ENCODE measurements at regions not wholly inside any gene's neighbourhood (a gene's known extent, or its start where the extent isn't known, plus 50 kb on each side); places are given as distances from the start of the nearest gene placed in this dataset.

GRCh38 chr10:52542906-52543305 is 228.8 kb downstream of the DKK1 start:
- H3K9me3 ChIP-seq (ENCODE audit: control insufficient read depth, insufficient read depth, low read length): no peaks in the 10 kb centered on the region
- H3K27ac ChIP-seq (ENCODE audit: low read depth, low read length): no peak overlapping the region
- 0 out of 2 replicates have a peak, but pooled peaks cover 4% of the 10 kb centered on the region for H3K4me1 ChIP-seq (ENCODE audit: control insufficient read depth, insufficient read depth, low read length)
- no peak overlapping the region for H3K4me3 ChIP-seq (ENCODE audit: low read depth, low read length)
- no peaks in the 10 kb centered on the region for H3K36me3 ChIP-seq (ENCODE audit: control insufficient read depth, insufficient read depth, low read length)
- H3K27me3 ChIP-seq (ENCODE audit: control insufficient read depth, insufficient read depth, low read length): no peaks in the 10 kb centered on the region
- no peak overlapping the region for H3K9ac ChIP-seq (ENCODE audit: low read depth, low read length)

- Histone ChIP-seq H3K27me3 (ENCODE audit: control insufficient read depth, insufficient read depth, low read length) (no peaks in the 10 kb centered on the region), H3K27ac (ENCODE audit: low read depth, low read length) (no peak overlapping the region), H3K36me3 (ENCODE audit: control insufficient read depth, insufficient read depth, low read length) (no peaks in the 10 kb centered on the region), H3K9me3 (ENCODE audit: control insufficient read depth, insufficient read depth, low read length) (no peaks in the 10 kb centered on the region), H3K4me3 (ENCODE audit: low read depth, low read length) (no peak overlapping the region), H3K4me1 (ENCODE audit: control insufficient read depth, insufficient read depth, low read length) (no peaks in the 10 kb centered on the region), H3K9ac (ENCODE audit: low read depth, low read length) (no peak overlapping the region)
These were observed 221.5 kb downstream of the MBL2 start for GRCh38 chr10:52551046-52551445.

- Histone ChIP-seq H3K4me3 (ENCODE audit: low read depth, low read length) (no peak overlapping the region), H3K36me3 (ENCODE audit: control insufficient read depth, insufficient read depth, low read length) (no peaks in the 10 kb centered on the region), H3K4me1 (ENCODE audit: control insufficient read depth, insufficient read depth, low read length) (no peaks in the 10 kb centered on the region), H3K9ac (ENCODE audit: low read depth, low read length) (no peak overlapping the region), H3K27me3 (ENCODE audit: control insufficient read depth, insufficient read depth, low read length) (no peaks in the 10 kb centered on the region), H3K27ac (ENCODE audit: low read depth, low read length) (no peak overlapping the region), H3K9me3 (ENCODE audit: control insufficient read depth, insufficient read depth, low read length) (no peaks in the 10 kb centered on the region)
These were observed 214.5 kb downstream of the MBL2 start for GRCh38 chr10:52558090-52558489.

DNA sequence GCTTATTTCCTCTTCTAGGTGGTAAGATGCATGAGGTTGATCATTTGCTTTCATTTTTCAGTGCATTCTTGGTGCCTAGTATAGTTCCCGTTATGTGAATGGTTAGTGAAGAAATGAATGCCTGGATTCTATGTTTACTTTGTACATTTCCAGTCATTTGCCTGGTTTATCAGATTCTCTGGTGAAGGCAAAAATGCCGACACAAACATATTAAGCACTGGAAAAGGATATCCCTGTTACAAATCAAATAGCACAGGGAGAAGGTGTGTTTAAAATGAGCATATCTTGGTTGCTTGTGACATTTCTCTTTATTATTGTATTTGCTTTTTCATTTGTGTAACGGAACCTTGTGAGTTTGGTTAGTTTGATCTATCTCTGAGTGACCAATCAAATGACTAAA is 211.3 kb downstream of the MBL2 start:
- Histone ChIP-seq H3K9me3 (ENCODE audit: control insufficient read depth, insufficient read depth, low read length) (no peaks in the 10 kb centered on the region), H3K27me3 (ENCODE audit: control insufficient read depth, insufficient read depth, low read length) (no peaks in the 10 kb centered on the region), H3K9ac (ENCODE audit: low read depth, low read length) (no peak overlapping the region), H3K4me3 (ENCODE audit: low read depth, low read length) (no peak overlapping the region), H3K36me3 (ENCODE audit: control insufficient read depth, insufficient read depth, low read length) (no peaks in the 10 kb centered on the region), H3K27ac (ENCODE audit: low read depth, low read length) (no peak overlapping the region), H3K4me1 (ENCODE audit: control insufficient read depth, insufficient read depth, low read length) (no peaks in the 10 kb centered on the region)

- no peaks in the 10 kb centered on the region for H3K27me3 ChIP-seq (ENCODE audit: control insufficient read depth, insufficient read depth, low read length)
- no peak overlapping the region for H3K27ac ChIP-seq (ENCODE audit: low read depth, low read length)
- H3K36me3 ChIP-seq (ENCODE audit: control insufficient read depth, insufficient read depth, low read length): no peaks in the 10 kb centered on the region
These were observed 209.2 kb downstream of the MBL2 start for GRCh38 chr10:52563360-52563759.

GRCh38 chr10:52566471-52567246 is 205.9 kb downstream of the MBL2 start:
- no peaks in the 10 kb centered on the region for H3K4me1 ChIP-seq (ENCODE audit: control insufficient read depth, insufficient read depth, low read length)
- no peak overlapping the region for H3K27ac ChIP-seq (ENCODE audit: low read depth, low read length)
- H3K9me3 ChIP-seq (ENCODE audit: control insufficient read depth, insufficient read depth, low read length): no peaks in the 10 kb centered on the region
- no peak overlapping the region for H3K4me3 ChIP-seq (ENCODE audit: low read depth, low read length)
- no peak overlapping the region for H3K9ac ChIP-seq (ENCODE audit: low read depth, low read length)
- no peaks in the 10 kb centered on the region for H3K36me3 ChIP-seq (ENCODE audit: control insufficient read depth, insufficient read depth, low read length)
- no peaks in the 10 kb centered on the region for H3K27me3 ChIP-seq (ENCODE audit: control insufficient read depth, insufficient read depth, low read length)

More at GRCh38 chr10:52563360-52563759, 209.2 kb downstream of the MBL2 start:
- no peaks in the 10 kb centered on the region for H3K9me3 ChIP-seq (ENCODE audit: control insufficient read depth, insufficient read depth, low read length)
- H3K4me1 ChIP-seq (ENCODE audit: control insufficient read depth, insufficient read depth, low read length): no peaks in the 10 kb centered on the region
- H3K9ac ChIP-seq (ENCODE audit: low read depth, low read length): no peak overlapping the region
- H3K4me3 ChIP-seq (ENCODE audit: low read depth, low read length): no peak overlapping the region

GRCh38 chr10:52567247-52567580 is 205.4 kb downstream of the MBL2 start:
- Histone ChIP-seq H3K27ac (ENCODE audit: low read depth, low read length) (no peak overlapping the region), H3K36me3 (ENCODE audit: control insufficient read depth, insufficient read depth, low read length) (no peaks in the 10 kb centered on the region), H3K27me3 (ENCODE audit: control insufficient read depth, insufficient read depth, low read length) (no peaks in the 10 kb centered on the region), H3K9ac (ENCODE audit: low read depth, low read length) (no peak overlapping the region), H3K4me3 (ENCODE audit: low read depth, low read length) (no peak overlapping the region), H3K9me3 (ENCODE audit: control insufficient read depth, insufficient read depth, low read length) (no peaks in the 10 kb centered on the region), H3K4me1 (ENCODE audit: control insufficient read depth, insufficient read depth, low read length) (no peaks in the 10 kb centered on the region)

- no peak overlapping the region for H3K27ac ChIP-seq (ENCODE audit: low read depth, low read length)
- no peak overlapping the region for H3K9ac ChIP-seq (ENCODE audit: low read depth, low read length)
- no peak overlapping the region for H3K4me3 ChIP-seq (ENCODE audit: low read depth, low read length)
- no peaks in the 10 kb centered on the region for H3K4me1 ChIP-seq (ENCODE audit: control insufficient read depth, insufficient read depth, low read length)
- H3K9me3 ChIP-seq (ENCODE audit: control insufficient read depth, insufficient read depth, low read length): no peaks in the 10 kb centered on the region
- H3K36me3 ChIP-seq (ENCODE audit: control insufficient read depth, insufficient read depth, low read length): no peaks in the 10 kb centered on the region
- H3K27me3 ChIP-seq (ENCODE audit: control insufficient read depth, insufficient read depth, low read length): no peaks in the 10 kb centered on the region
These were observed 204.3 kb downstream of the MBL2 start for GRCh38 chr10:52568309-52568708.

DNA sequence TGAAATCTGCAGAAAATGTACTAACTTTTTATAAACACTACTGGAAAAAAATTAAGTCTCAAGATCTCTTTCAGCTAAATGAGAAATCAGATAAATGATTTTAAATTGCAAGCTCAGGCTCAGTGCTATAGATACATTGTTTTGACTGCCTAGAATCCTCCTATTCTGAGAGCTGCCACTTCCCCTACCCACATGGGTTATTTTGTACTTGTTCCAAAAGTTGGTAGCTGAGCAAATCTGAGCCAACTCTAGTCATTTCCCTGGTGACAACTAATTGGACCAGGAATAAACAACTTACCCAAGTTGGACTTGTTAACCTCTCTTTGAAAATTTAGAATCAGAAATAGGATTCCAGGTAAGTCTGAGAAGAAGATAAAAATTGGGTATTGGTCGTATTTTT is 202.1 kb downstream of the MBL2 start:
- Histone ChIP-seq H3K4me1 (ENCODE audit: control insufficient read depth, insufficient read depth, low read length) (no peaks in the 10 kb centered on the region), H3K9ac (ENCODE audit: low read depth, low read length) (no peak overlapping the region), H3K4me3 (ENCODE audit: low read depth, low read length) (no peak overlapping the region), H3K36me3 (ENCODE audit: control insufficient read depth, insufficient read depth, low read length) (no peaks in the 10 kb centered on the region), H3K9me3 (ENCODE audit: control insufficient read depth, insufficient read depth, low read length) (no peaks in the 10 kb centered on the region), H3K27ac (ENCODE audit: low read depth, low read length) (no peak overlapping the region), H3K27me3 (ENCODE audit: control insufficient read depth, insufficient read depth, low read length) (no peaks in the 10 kb centered on the region)

DNA sequence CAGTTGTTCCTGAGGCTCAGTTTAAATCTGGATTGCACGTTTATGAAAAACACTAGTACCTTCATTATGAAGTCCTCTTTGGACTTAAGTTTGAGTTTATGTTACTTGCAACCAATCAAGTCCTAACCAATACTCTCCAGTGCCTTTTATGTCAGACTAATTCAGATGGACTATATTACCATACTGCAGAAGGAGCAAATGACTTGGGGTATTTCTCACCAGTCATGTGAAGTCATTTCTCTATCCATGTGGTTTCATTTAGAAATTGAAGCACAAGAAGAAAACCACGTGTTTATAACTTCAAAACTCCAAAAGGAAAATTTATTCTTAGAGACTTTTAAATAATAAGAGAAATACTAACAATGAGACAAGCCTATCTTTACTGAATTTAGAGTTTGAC is 201.6 kb downstream of the MBL2 start:
- no peaks in the 10 kb centered on the region for H3K9me3 ChIP-seq (ENCODE audit: control insufficient read depth, insufficient read depth, low read length)
- no peaks in the 10 kb centered on the region for H3K27me3 ChIP-seq (ENCODE audit: control insufficient read depth, insufficient read depth, low read length)
- no peaks in the 10 kb centered on the region for H3K4me1 ChIP-seq (ENCODE audit: control insufficient read depth, insufficient read depth, low read length)
- H3K9ac ChIP-seq (ENCODE audit: low read depth, low read length): no peak overlapping the region
- no peak overlapping the region for H3K27ac ChIP-seq (ENCODE audit: low read depth, low read length)
- H3K36me3 ChIP-seq (ENCODE audit: control insufficient read depth, insufficient read depth, low read length): no peaks in the 10 kb centered on the region
- no peak overlapping the region for H3K4me3 ChIP-seq (ENCODE audit: low read depth, low read length)

GRCh38 chr10:52571516-52572182 is 200.9 kb downstream of the MBL2 start:
- H3K36me3 ChIP-seq (ENCODE audit: control insufficient read depth, insufficient read depth, low read length): no peaks in the 10 kb centered on the region
- H3K9me3 ChIP-seq (ENCODE audit: control insufficient read depth, insufficient read depth, low read length): no peaks in the 10 kb centered on the region
- H3K4me1 ChIP-seq (ENCODE audit: control insufficient read depth, insufficient read depth, low read length): no peaks in the 10 kb centered on the region
- H3K27ac ChIP-seq (ENCODE audit: low read depth, low read length): no peak overlapping the region
- no peak overlapping the region for H3K9ac ChIP-seq (ENCODE audit: low read depth, low read length)
- no peak overlapping the region for H3K4me3 ChIP-seq (ENCODE audit: low read depth, low read length)
- H3K27me3 ChIP-seq (ENCODE audit: control insufficient read depth, insufficient read depth, low read length): no peaks in the 10 kb centered on the region

Measured in HUES48 (cell line).